SK-N-MC (cell line): ENCODE measurements at regions not wholly inside any gene's neighbourhood (a gene's known extent, or its start where the extent isn't known, plus 50 kb on each side); places are given as distances from the start of the nearest gene placed in this dataset.

Experiments used
- EZH2 ChIP-seq: fragments of 200-600 bp; sonication (generic); IDR thresholded peaks from one replicate; pipeline ENCODE4 v1.6.1; 2017; ENCODE audit warnings: antibody characterized with exemption
- FOXP2 ChIP-seq: optimal IDR thresholded peaks from 2 replicates; pipeline ENCODE3; 2011; ENCODE audit warnings: mild to moderate bottlenecking, moderate library complexity; ENCODE audit not compliant: insufficient read depth; ENCODE audit errors: extremely low read length, control extremely low read depth
- POLR2AphosphoS5 ChIP-seq: IDR thresholded peaks from 2 replicates; pipeline ENCODE4 v1.6.1; 2012; ENCODE audit warnings: mild to moderate bottlenecking, low read depth, low read length, borderline replicate concordance

GRCh38 chr9:87353301-87353700 lies 144.4 kb upstream of the DAPK1 start:
- TF ChIP-seq EZH2 (no peak), POLR2AphosphoS5 (no peak), FOXP2 (no peak)
